IMR-90 (cell line): ENCODE measurements at regions not wholly inside any gene's neighbourhood (a gene's known extent, or its start where the extent isn't known, plus 50 kb on each side); places are given as distances from the start of the nearest gene placed in this dataset.

ENCODE experiments used
- ATAC-seq: fragments of 200-7000 bp; cut with Tn5 transposase; 2 replicates; pipeline ENCODE4 v1.9.1; 2020; ENCODE audit warnings: low read depth, mild to moderate bottlenecking, moderate library complexity
- BruUV-seq: library from RNA; stranded (reverse); fragments of 400-500 nt; replicated peaks from 2 replicates; lab custom pipeline; 2021; lab: Mats Ljungman, UMichigan
- CTCF ChIA-PET: fragments of 300-600 bp; formaldehyde crosslinking; extraction: SDS; loops from one replicate; lab custom pipeline; 2021; ENCODE audit warnings: antibody characterized with exemption; lab: Yijun Ruan, JAX
- POLR2A ChIA-PET: fragments of 300-600 bp; sonication (Branson Sonifier 250); formaldehyde crosslinking; loops from one replicate; lab custom pipeline; 2022; ENCODE audit warnings: antibody characterized with exemption; ENCODE audit not compliant: unreplicated experiment; lab: Charles Lee
- DNase-seq: peaks from one replicate; pipeline ENCODE4 v3.0.0; 2013
- H2AFZ ChIP-seq: replicated peaks from 2 replicates; pipeline ENCODE3; 2013; ENCODE audit warnings: low read length, mild to moderate bottlenecking; ENCODE audit not compliant: poor library complexity
- H2AK5ac ChIP-seq: 2 replicates; pipeline ENCODE4 v1.6.1; 2013; ENCODE audit warnings: low read depth, low read length, inconsistent platforms
- H2AK9ac ChIP-seq: replicated peaks from 2 replicates; pipeline ENCODE3; 2013; ENCODE audit warnings: mild to moderate bottlenecking, low read depth, low read length, moderate library complexity; ENCODE audit not compliant: poor library complexity
- H2BK120ac ChIP-seq: 2 replicates; pipeline ENCODE4 v1.6.1; 2013; ENCODE audit warnings: low read depth, low read length, inconsistent platforms
- H2BK15ac ChIP-seq: 3 replicates; pipeline ENCODE4 v1.6.1; 2013; ENCODE audit warnings: low read depth, low read length, inconsistent platforms
- H2BK20ac ChIP-seq: 2 replicates; pipeline ENCODE4 v1.6.1; 2013; ENCODE audit warnings: low read depth, mild to moderate bottlenecking, inconsistent platforms, low read length, moderate library complexity
- H2BK5ac ChIP-seq: 2 replicates; pipeline ENCODE4 v1.6.1; 2013; ENCODE audit warnings: mild to moderate bottlenecking, low read depth, low read length, inconsistent platforms; ENCODE audit not compliant: poor library complexity, severe bottlenecking
- H3K14ac ChIP-seq: replicated peaks from 2 replicates; pipeline ENCODE4 v1.6.1; 2013; ENCODE audit warnings: low read depth, low read length, inconsistent platforms
- H3K18ac ChIP-seq: 2 replicates; pipeline ENCODE4 v1.6.1; 2013; ENCODE audit warnings: low read depth, low read length, control low read depth
- H3K23ac ChIP-seq: 2 replicates; pipeline ENCODE4 v1.6.1; 2013; ENCODE audit warnings: low read depth, low read length, inconsistent platforms
- H3K27ac ChIP-seq: 2 replicates; pipeline ENCODE4 v1.5.1; 2013; ENCODE audit warnings: mild to moderate bottlenecking, control low read depth, low read length; ENCODE audit not compliant: insufficient read depth
- H3K27me3 ChIP-seq: 2 replicates; pipeline ENCODE4 v1.6.1; 2013; ENCODE audit warnings: low read length; ENCODE audit not compliant: control insufficient read depth, insufficient read depth
- H3K36me3 ChIP-seq: 2 replicates; pipeline ENCODE4 v1.6.1; 2013; ENCODE audit warnings: low read length, mixed read lengths; ENCODE audit not compliant: control insufficient read depth, insufficient read depth
- H3K4ac ChIP-seq: 2 replicates; pipeline ENCODE4 v1.6.1; 2013; ENCODE audit warnings: low read depth, low read length, inconsistent platforms
- H3K4me1 ChIP-seq: 2 replicates; pipeline ENCODE4 v1.6.1; 2013; ENCODE audit warnings: low read length, mixed read lengths; ENCODE audit not compliant: control insufficient read depth, insufficient read depth
- H3K4me2 ChIP-seq: 2 replicates; pipeline ENCODE4 v1.6.1; 2013; ENCODE audit warnings: low read depth, mild to moderate bottlenecking, control low read depth, low read length, moderate library complexity
- H3K4me3 ChIP-seq: 2 replicates; pipeline ENCODE4 v1.5.1; 2013; ENCODE audit warnings: low read depth, mild to moderate bottlenecking, control low read depth, low read length, moderate library complexity; ENCODE audit not compliant: insufficient read depth
- H3K56ac ChIP-seq: 2 replicates; pipeline ENCODE4 v1.6.1; 2013; ENCODE audit warnings: low read length, inconsistent platforms; ENCODE audit not compliant: insufficient read depth; ENCODE audit errors: extremely low read depth
- H3K79me1 ChIP-seq, 2 experiments: 2 replicates each; pipeline ENCODE4 v1.6.1; 2013; ENCODE audit warnings: low read length in 2 of 2, inconsistent platforms in 1 of 2, low read depth in 1 of 2
- H3K9ac ChIP-seq: 2 replicates; pipeline ENCODE4 v1.6.1; 2013; ENCODE audit warnings: low read depth, low read length, control low read depth
- H3K9me1 ChIP-seq: 2 replicates; pipeline ENCODE4 v1.6.1; 2013; ENCODE audit warnings: low read length, inconsistent platforms; ENCODE audit not compliant: insufficient read depth
- H3K9me3 ChIP-seq: 2 replicates; pipeline ENCODE4 v1.6.1; 2013; ENCODE audit warnings: low read length; ENCODE audit not compliant: control insufficient read depth, insufficient read depth
- H4K20me1 ChIP-seq: 2 replicates; pipeline ENCODE4 v1.6.1; 2013; ENCODE audit warnings: low read length, inconsistent platforms; ENCODE audit not compliant: insufficient read depth
- H4K5ac ChIP-seq: 2 replicates; pipeline ENCODE4 v1.6.1; 2013; ENCODE audit warnings: mild to moderate bottlenecking, low read depth, low read length, control low read depth
- H4K8ac ChIP-seq, 2 experiments: 2 replicates each; pipeline ENCODE4 v1.6.1; 2013; ENCODE audit warnings: low read depth in 2 of 2, low read length in 2 of 2, control low read depth in 1 of 2, inconsistent platforms in 1 of 2
- H4K91ac ChIP-seq: 2 replicates; pipeline ENCODE4 v1.6.1; 2013; ENCODE audit warnings: low read depth, low read length, inconsistent platforms; ENCODE audit not compliant: insufficient read depth
- MAZ ChIP-seq: IDR thresholded peaks from 2 replicates; pipeline ENCODE4 v1.6.1; 2012; ENCODE audit warnings: low read depth, mild to moderate bottlenecking, low read length, improper control_type of control experiment, moderate library complexity, borderline replicate concordance
- MXI1 ChIP-seq: IDR thresholded peaks from 2 replicates; pipeline ENCODE4 v1.6.1; 2012; ENCODE audit warnings: low read depth, mild to moderate bottlenecking, low read length, moderate library complexity, borderline replicate concordance
- RAD21 ChIP-seq: IDR thresholded peaks from 2 replicates; pipeline ENCODE4 v1.6.1; 2012; ENCODE audit warnings: low read length, improper control_type of control experiment
- RFX5 ChIP-seq: IDR thresholded peaks from 2 replicates; pipeline ENCODE4 v1.8.0; 2012; ENCODE audit warnings: low read depth, mild to moderate bottlenecking, low read length, moderate library complexity
- WGBS, 2 experiments: methylation state at CpG; one replicate each; pipeline versions ENCODE4 v1.1.5 to v1.1.7; 2013; ENCODE audit warnings: missing lambda C conversion rate in 2 of 2; ENCODE audit not compliant: insufficient read length in 1 of 2; ENCODE audit errors: extremely low coverage in 2 of 2; 5-methylcytosine and 5-hydroxymethylcytosine counted together
- dilution Hi-C: fragments of 300-500 bp; cut with HindIII; formaldehyde crosslinking; loops from one replicate; pipeline ENCODE4 v1.14.3; 2018; ENCODE audit warnings: low sequenced_read_pairs; ENCODE audit not compliant: unreplicated experiment
- in situ Hi-C: fragments of 300-500 bp; cut with MboI; formaldehyde crosslinking; loops from 3 replicates; pipeline ENCODE4 v1.14.3; 2019; ENCODE audit warnings: low sequenced_read_pairs, inconsistent platforms, mixed read lengths
- intact Hi-C: fragments of 100-400 bp; cut with micrococcal nuclease; formaldehyde crosslinking; loops from 2 replicates; pipeline ENCODE4 v1.10.0; 2022

- peak overlapping the region; percentile 56; the same call in 1 of the 2 replicates for H3K4ac ChIP-seq
- peak overlapping the region; percentile 58 for H3K14ac ChIP-seq
- peak overlapping the region; percentile 69; the same call in 1 of the 2 replicates for H4K5ac ChIP-seq
- peaks cover 10% of the 10 kb centered on the region for H3K4me1 ChIP-seq
- TF ChIP-seq RAD21 (peak; percentile 15; the same call in 1 of the 2 replicates), RFX5 (no peak), MAZ (no peak), MXI1 (no peak)
- H3K23ac ChIP-seq: peak overlapping the region; percentile 14; the same call in 1 of the 2 replicates
- H3K56ac ChIP-seq: no peak overlapping the region
- no peak overlapping the region; the same call in 1 of the 2 replicates for H3K9ac ChIP-seq
- 0 out of 2 replicates have a peak overlapping the region, but pooled peaks have one; percentile 3 for H4K91ac ChIP-seq
- peak; percentile 78 for DNase-seq
- POLR2A ChIA-PET: no interaction called here
- peak overlapping the region; percentile 29; the same call in 1 of the 2 replicates for H2AK5ac ChIP-seq
- H3K4me2 ChIP-seq: peak overlapping the region; percentile 5; the same call in 1 of the 2 replicates
- WGBS, 2 experiments: no CpG with 5 or more reads among the region's 6 CpGs
- no peaks in the 10 kb centered on the region for H3K9me3 ChIP-seq
- ATAC-seq: peak; percentile 67
- H2AFZ ChIP-seq: peak overlapping the region; percentile 47
- BruUV-seq: no TSS peak
- no peak overlapping the region for H2AK9ac ChIP-seq
- no peak overlapping the region for H3K4me3 ChIP-seq
- CTCF ChIA-PET: no interaction called here
- H4K20me1 ChIP-seq: no peaks in the 10 kb centered on the region
- H4K8ac ChIP-seq: peak overlapping the region in 1 of 2 experiments; percentile 65; a peak in 1 of 4 replicates
- intact Hi-C loops: no loop called here
- H3K79me1 ChIP-seq: no peaks in the 10 kb centered on the region; a peak in 1 of 4 replicates
- peak overlapping the region; percentile 61; the same call in 1 of the 2 replicates for H2BK20ac ChIP-seq
- peak overlapping the region; percentile 43; the same call in 1 of the 2 replicates for H2BK120ac ChIP-seq
- dilution Hi-C loops: no loop called here
- H3K36me3 ChIP-seq: no peaks in the 10 kb centered on the region
- peak overlapping the region; percentile 26; the same call in 1 of the 3 replicates for H2BK15ac ChIP-seq
- peak overlapping the region; percentile 93 for H2BK5ac ChIP-seq
- H3K27ac ChIP-seq: peak overlapping the region; percentile 26; the same call in 1 of the 2 replicates
- no peaks in the 10 kb centered on the region for H3K27me3 ChIP-seq
- H3K18ac ChIP-seq: peak overlapping the region; percentile 53; the same call in 1 of the 2 replicates
- peaks cover 8% of the 10 kb centered on the region; the same call in 1 of the 2 replicates for H3K9me1 ChIP-seq
- in situ Hi-C loops: no loop called here
Measured at GRCh38 chr6:134446218-134446848, 128.4 kb upstream of the SGK1 start.
